ENCODE measurements at regions not wholly inside any gene's neighbourhood (a gene's known extent, or its start where the extent isn't known, plus 50 kb on each side); places are given as distances from the start of the nearest gene placed in this dataset.
"Not testable (repeated sequence)": the region's sequence is repeated elsewhere in the genome, so short reads cannot be mapped to it uniquely, and the experiment has no call there.

- Histone ChIP-seq H3K4me1 (peaks cover 2 to 6% of the 10 kb centered on the region in 2 donors), H3K9me3 (no peaks in the 10 kb centered on the region), H3K36me3 (no peaks in the 10 kb centered on the region), H3K27ac (peak overlapping the region; percentile 26 to 33), H3K4me3 (peak overlapping the region in 1 of 3 donors; percentile 7), H3K27me3 (no peaks in the 10 kb centered on the region)
- DNase-seq (ENCODE audit: low spot score in 2 of 2) = no peak
- intact Hi-C loops (cut with DNase I; ENCODE audit: low total_unique reads) = no loop called here
- TF ChIP-seq POLR2A (IDR thresholded peaks at IDR 0.05) (no peak), CTCF (IDR thresholded peaks at IDR 0.05) (no peak), POLR2AphosphoS5 (IDR thresholded peaks at IDR 0.05) (no peak)
These were observed 97.0 kb upstream of the SVIL start for GRCh38 chr10:29731760-29732159.

- peaks cover 2 to 6% of the 10 kb centered on the region in 2 donors for H3K4me1 ChIP-seq
- H3K27ac ChIP-seq = peak overlapping the region; percentile 33 to 54
- H3K27me3 ChIP-seq = no peaks in the 10 kb centered on the region
- H3K9me3 ChIP-seq = no peaks in the 10 kb centered on the region
- no peak for TF ChIP-seq POLR2AphosphoS5 (IDR thresholded peaks at IDR 0.05)
- TF ChIP-seq CTCF (IDR thresholded peaks at IDR 0.05) = no peak
- TF ChIP-seq POLR2A (IDR thresholded peaks at IDR 0.05) = no peak
- no peaks in the 10 kb centered on the region for H3K36me3 ChIP-seq
- intact Hi-C loops (cut with DNase I; ENCODE audit: low total_unique reads) = no loop called here
- no peak overlapping the region for H3K4me3 ChIP-seq
- DNase-seq (ENCODE audit: low spot score in 2 of 2) = no peak
These were observed 96.2 kb upstream of the SVIL start for GRCh38 chr10:29730969-29731368.

GRCh38 chr10:29730458-29730857 is 95.7 kb upstream of the SVIL start:
- no peak for TF ChIP-seq POLR2A (IDR thresholded peaks at IDR 0.05)
- no peak for TF ChIP-seq CTCF (IDR thresholded peaks at IDR 0.05)
- TF ChIP-seq POLR2AphosphoS5 (IDR thresholded peaks at IDR 0.05) = no peak
- Histone ChIP-seq H3K9me3 (no peaks in the 10 kb centered on the region), H3K27me3 (no peaks in the 10 kb centered on the region), H3K4me1 (peaks cover 2 to 6% of the 10 kb centered on the region in 2 donors), H3K27ac (peak overlapping the region in 1 of 2 donors; percentile 54), H3K36me3 (no peaks in the 10 kb centered on the region), H3K4me3 (no peak overlapping the region)
- no peak for DNase-seq (ENCODE audit: low spot score in 2 of 2)
- intact Hi-C loops (cut with DNase I; ENCODE audit: low total_unique reads) = no loop called here

GRCh38 chr10:29728541-29729049 is 93.8 kb upstream of the SVIL start:
- H3K27me3 ChIP-seq = no peaks in the 10 kb centered on the region
- DNase-seq (ENCODE audit: low spot score in 2 of 2) = no peak
- H3K4me3 ChIP-seq = no peak overlapping the region
- no peak for TF ChIP-seq POLR2AphosphoS5 (IDR thresholded peaks at IDR 0.05)
- TF ChIP-seq CTCF (IDR thresholded peaks at IDR 0.05) = no peak
- no peak for TF ChIP-seq POLR2A (IDR thresholded peaks at IDR 0.05)
- H3K36me3 ChIP-seq = no peaks in the 10 kb centered on the region
- intact Hi-C loops (cut with DNase I; ENCODE audit: low total_unique reads) = no loop called here
- no peaks in the 10 kb centered on the region for H3K4me1 ChIP-seq
- H3K27ac ChIP-seq = peak overlapping the region; percentile 25 to 34
- no peaks in the 10 kb centered on the region for H3K9me3 ChIP-seq

GRCh38 chr10:29725927-29726326 is 91.2 kb upstream of the SVIL start:
- H3K4me1 ChIP-seq; intact Hi-C loops (cut with DNase I; ENCODE audit: low total_unique reads); H3K36me3 ChIP-seq; H3K27me3 ChIP-seq; H3K9me3 ChIP-seq; H3K4me3 ChIP-seq; H3K27ac ChIP-seq; DNase-seq (ENCODE audit: low spot score in 2 of 2): not testable (repeated sequence)

All from breast epithelium (tissue), 4 donors.